Kidney tubule cell (primary cell): ENCODE measurements at regions not wholly inside any gene's neighbourhood (a gene's known extent, or its start where the extent isn't known, plus 50 kb on each side); places are given as distances from the start of the nearest gene placed in this dataset.
"Not testable (repeated sequence)": the region's sequence is repeated elsewhere in the genome, so short reads cannot be mapped to it uniquely, and the experiment has no call there.

Source experiments
- DNase-seq: peaks from one replicate; pipeline ENCODE4 v3.0.0-alpha.2; 2018; ENCODE audit warnings: low spot score

- no peak for DNase-seq
Observed at GRCh38 chr13:88717946-88718345, 1046.8 kb downstream of the SLITRK5 start.

DNA sequence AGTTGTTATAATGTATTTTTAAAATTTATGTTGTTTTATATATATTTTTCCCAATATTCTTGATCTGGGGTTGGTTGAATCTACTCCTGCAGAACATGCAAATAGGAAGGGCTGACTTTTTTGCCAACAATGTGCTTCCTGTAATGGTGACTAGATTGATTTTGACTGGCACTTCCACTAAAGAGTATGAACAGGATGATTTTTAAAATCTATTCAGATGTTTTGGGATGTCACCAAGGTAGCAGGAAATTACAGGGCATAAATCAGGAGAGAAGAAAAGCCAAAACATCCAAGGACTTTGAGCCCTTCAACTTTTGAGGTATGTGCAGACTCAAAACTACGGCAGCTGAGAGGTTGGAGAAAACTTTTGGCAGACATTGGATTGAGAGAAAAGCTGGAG is 1047.6 kb downstream of the SLITRK5 start:
- no peak for DNase-seq

DNA sequence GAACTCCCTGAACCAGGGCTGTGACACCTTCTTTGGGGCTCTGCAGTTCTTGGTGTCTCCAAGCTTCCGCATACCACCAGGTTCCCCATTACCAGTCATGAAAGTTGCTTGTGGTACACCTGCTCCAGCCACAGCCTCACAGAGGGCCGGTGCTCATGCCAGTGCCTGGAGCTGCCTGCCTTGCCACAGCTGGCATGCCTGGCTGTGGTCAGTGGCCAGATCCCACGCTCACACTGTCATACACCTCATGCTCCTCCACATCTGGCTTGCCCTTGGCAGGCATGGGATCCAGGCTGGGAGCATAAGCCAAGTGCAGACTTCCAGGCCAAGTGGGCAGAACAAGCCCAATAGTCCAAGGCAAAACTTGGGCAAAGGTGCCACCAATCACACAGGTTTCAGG is 1054.9 kb downstream of the SLITRK5 start:
- no peak for DNase-seq

DNA sequence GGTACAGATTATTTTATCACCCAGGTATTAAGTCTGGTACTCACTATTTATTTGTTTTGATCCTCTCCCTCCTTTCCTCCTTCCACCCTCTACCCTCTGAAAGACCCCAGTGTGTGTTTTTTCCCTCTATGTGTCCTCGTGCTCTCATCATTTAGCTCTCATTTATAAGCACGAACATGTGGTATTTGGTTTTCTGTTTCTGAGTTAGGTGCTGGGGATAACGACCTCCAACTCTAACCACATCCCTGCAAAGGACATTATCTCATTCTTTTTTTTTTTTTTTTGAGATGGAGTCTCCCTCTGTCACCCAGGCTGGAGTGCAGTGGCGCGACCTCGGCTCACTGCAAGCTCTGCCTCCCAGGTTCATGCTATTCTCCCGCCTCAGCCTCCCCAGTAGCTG is 1056.1 kb downstream of the SLITRK5 start:
- not testable (repeated sequence) for DNase-seq

GRCh38 chr13:88729605-88730004 is 1058.4 kb downstream of the SLITRK5 start:
- no peak for DNase-seq

DNA sequence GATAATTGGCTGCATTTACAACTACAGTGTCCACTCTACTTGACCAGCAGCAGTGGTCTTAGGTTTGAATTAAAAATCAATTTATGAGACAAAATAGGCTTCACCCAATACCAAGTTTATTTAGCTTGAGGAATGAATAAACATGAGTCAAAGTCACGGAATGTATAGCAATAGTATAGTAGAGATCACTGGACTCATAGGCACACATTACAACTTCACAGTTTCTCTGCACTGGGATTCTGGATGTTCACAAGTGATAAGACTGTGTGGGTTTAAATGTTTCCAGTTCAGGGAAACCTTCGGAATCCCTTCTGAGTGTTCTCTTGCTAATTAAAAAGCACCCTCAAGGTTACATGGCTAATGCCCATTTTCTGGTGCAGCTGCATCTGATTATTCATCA is 1064.9 kb downstream of the SLITRK5 start:
- DNase-seq = no peak

- no peak for DNase-seq
Observed at GRCh38 chr13:88739195-88739594, 1068.0 kb downstream of the SLITRK5 start.

GRCh38 chr13:88744289-88744688 is 1073.1 kb downstream of the SLITRK5 start:
- DNase-seq = no peak

GRCh38 chr13:88745011-88745410 is 1073.8 kb downstream of the SLITRK5 start:
- DNase-seq = no peak

GRCh38 chr13:88752041-88752440 is 1080.9 kb downstream of the SLITRK5 start:
- no peak for DNase-seq

DNA sequence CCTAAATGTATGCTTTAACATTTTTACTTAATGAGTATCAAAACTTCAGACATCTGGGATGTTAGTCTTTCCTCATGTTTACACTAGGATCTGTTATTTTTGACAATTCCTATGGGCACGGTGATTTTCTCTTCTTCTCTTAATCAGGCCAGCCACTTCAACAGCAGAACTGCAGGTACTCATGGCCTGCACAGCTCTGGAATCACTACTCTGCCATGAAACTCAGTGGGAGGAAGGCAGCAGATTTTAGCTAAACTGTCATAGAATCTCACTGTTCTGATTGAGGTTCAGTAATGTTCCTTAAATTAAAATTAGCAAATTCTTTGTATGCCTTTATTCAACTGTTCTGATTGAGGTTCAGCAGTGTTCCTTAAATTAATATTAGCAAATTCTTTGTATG is 1083.0 kb downstream of the SLITRK5 start:
- DNase-seq = no peak

- no peak for DNase-seq
Observed at GRCh38 chr13:88761145-88761544, 1090.0 kb downstream of the SLITRK5 start.

DNA sequence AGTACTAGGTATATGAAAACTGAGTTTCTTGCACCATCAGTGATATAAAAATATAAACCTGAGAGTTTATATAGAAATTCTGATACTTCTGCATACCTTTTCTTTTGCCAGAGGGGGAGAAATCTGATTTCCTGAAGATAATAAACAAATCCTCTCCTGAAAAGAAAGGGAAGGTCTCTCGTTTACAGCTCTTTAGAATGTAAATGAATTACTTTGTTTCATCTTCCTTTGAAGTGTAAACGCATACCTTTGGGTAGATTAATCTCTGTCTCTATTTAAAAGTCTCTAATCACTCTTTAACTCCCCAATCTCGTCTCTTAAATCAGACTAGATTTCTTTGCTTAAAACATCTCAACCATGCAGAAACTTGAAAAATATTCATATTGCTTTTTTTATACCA is 1092.9 kb downstream of the SLITRK5 start:
- no peak for DNase-seq

GRCh38 chr13:88800505-88800904 is 1129.3 kb downstream of the SLITRK5 start:
- no peak for DNase-seq

GRCh38 chr13:88801361-88801760 is 1130.2 kb downstream of the SLITRK5 start:
- DNase-seq = no peak

GRCh38 chr13:88802886-88803285 is 1131.7 kb downstream of the SLITRK5 start:
- DNase-seq = peak; percentile 1

- no peak for DNase-seq
Observed at GRCh38 chr13:88806438-88806837, 1135.3 kb downstream of the SLITRK5 start.

- no peak for DNase-seq
Observed at GRCh38 chr13:88817560-88817959, 1146.4 kb downstream of the SLITRK5 start.

- no peak for DNase-seq
Observed at GRCh38 chr13:88823114-88823513, 1151.9 kb downstream of the SLITRK5 start.

DNA sequence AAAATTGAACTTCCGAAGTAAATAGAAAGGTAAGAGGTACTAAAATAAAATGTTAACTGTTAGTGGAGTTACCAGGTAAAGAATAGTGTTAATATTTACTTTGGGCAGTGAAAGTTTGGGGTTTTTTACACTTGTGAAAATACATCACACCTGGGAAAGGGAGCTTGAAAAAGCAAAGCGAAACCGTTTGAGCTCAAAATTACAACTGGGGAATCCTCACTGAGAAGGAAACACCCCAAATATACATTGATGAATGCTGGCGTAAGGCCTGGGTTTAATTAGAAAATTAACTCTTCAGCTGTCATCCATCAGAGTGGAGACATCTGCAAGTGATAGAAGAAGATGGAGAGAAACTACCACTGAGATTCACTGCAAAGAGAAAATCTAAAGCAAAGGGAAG is 1153.0 kb downstream of the SLITRK5 start:
- no peak for DNase-seq

DNA sequence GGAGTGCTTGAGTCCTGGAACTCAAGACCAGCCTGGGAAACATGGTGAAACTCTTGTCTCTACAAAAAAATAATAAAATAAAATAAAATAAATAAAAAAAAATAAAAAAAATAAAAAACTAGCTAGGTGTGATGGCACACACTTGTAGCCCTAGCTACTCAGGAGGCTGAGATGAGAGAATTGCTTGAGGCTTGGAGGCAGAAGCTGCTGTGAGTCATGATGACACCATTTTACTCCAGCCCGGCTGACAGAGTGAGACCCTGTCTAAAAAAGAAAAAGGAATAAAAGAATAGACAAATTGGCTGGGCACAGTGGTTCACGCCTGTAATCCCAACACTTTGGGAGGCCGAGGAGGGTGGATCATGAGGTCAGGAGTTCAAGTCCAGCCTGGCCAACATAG is 1168.9 kb downstream of the SLITRK5 start:
- DNase-seq = no peak

DNA sequence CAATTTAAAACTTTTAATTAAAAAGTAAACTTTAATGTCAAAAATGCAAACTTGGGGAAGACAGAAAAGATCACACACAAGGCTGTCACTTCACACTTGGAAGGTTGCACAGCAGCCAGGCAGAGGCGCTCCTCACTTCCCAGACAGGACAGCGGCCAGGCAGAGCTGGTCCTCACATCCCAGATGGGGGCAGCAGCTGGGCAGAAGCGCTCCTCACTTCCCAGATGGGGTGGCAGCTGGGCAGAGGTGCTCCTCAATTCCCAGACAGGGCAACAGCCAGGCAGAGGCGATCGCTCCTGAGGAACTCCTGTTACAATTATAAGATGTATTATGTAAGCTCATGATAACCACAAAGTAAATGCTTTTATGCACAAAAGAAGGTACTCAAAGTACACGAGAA is 1181.1 kb downstream of the SLITRK5 start:
- not testable (repeated sequence) for DNase-seq

DNA sequence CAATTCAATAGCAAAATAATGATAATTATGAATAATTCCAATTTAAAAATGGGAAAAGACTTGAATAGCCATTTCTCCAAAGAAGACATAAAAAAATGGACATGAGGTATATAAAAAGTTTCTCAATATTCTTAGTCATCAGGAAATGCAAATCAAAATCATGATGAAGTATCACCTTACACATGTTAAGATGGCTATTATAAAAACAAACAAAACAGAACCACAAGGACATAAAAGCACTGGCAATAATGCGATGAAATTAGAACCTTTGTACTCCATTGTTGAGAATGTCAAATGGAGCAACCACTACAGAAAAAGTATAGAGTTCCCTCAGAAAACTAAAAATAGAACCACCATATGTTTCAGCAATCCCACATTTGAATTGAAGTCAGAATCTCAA is 1186.1 kb downstream of the SLITRK5 start:
- no peak for DNase-seq

DNA sequence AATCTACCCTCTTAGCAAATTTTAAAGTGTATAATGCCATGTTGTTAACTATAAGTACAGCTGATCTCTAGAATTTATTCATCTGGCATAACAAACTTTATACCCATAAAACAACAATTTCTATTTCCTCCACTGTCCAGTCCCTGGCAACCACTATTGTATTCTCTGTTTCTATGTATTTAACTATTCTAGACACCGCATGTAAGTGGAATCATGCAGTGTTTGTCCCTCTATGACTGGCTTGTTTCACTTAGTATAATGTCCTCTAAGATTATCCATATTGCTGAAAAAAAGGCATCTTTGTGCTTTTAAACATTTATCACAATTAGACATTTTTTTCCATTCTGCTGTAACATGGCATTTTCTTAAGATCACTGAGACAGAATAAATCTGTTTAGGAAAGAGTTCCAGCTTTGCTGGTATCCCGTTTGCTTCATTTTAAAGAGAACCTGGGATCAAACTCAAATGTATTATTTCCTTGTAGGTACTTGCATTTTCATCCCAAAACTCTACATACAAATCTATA is 1191.0 kb downstream of the SLITRK5 start:
- DNase-seq = no peak

- DNase-seq = no peak
Observed at GRCh38 chr13:88863116-88863515, 1191.9 kb downstream of the SLITRK5 start.
